ENCODE measurements at regions not wholly inside any gene's neighbourhood (a gene's known extent, or its start where the extent isn't known, plus 50 kb on each side); places are given as distances from the start of the nearest gene placed in this dataset.

DNA sequence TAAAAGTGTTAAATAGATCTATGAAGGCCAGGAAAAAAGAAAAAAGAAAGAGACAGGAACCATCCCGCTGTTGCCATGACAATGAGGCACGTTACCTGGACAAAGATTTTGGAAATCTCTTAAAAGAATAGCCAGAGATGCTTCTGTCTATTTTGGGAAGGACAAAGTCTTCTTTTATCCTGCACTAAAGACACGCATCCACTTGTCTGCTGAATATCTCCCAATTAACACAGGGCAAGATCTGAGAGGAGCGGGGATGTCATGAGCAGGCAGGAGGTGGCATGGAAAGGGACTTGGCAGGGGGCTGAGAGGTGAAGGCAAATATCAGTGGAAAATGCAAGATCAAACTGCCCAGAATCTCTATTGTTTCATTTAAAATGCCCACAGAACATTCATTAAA is 153.8 kb upstream of the BLID start:
- no peak overlapping the region for H3K56ac ChIP-seq (ENCODE audit: extremely low read depth, insufficient read depth, low read length)
- BruUV-seq (replicated peaks): no TSS peak
- no peak overlapping the region for H4K91ac ChIP-seq (ENCODE audit: insufficient read depth, low read depth, low read length)
- H3K23ac ChIP-seq (ENCODE audit: low read depth, low read length): no peak overlapping the region
- no peak for DNase-seq
- no peaks in the 10 kb centered on the region for H3K9me3 ChIP-seq (ENCODE audit: control insufficient read depth, insufficient read depth, low read length)
- H3K79me1 ChIP-seq (ENCODE audit: low read depth in 1 of 2, low read length in 2 of 2): no peaks in the 10 kb centered on the region
- no peak overlapping the region for H3K27ac ChIP-seq (ENCODE audit: insufficient read depth, low read length)
- H2BK120ac ChIP-seq (ENCODE audit: low read depth, low read length): no peak overlapping the region
- H4K5ac ChIP-seq (ENCODE audit: low read depth, low read length): no peak overlapping the region
- no peak overlapping the region for H4K8ac ChIP-seq (ENCODE audit: low read depth in 2 of 2, low read length in 2 of 2)
- no peaks in the 10 kb centered on the region for H3K27me3 ChIP-seq (ENCODE audit: control insufficient read depth, insufficient read depth, low read length)
- no peak overlapping the region for H3K9ac ChIP-seq (ENCODE audit: low read depth, low read length)
- WGBS, 2 experiments (ENCODE audit: extremely low coverage in 2 of 2, insufficient read length in 1 of 2): no CpG with 5 or more reads among the region's 4 CpGs
- H3K9me1 ChIP-seq (ENCODE audit: insufficient read depth, low read length): no peaks in the 10 kb centered on the region
- no peak overlapping the region for H3K4ac ChIP-seq (ENCODE audit: low read depth, low read length)
- no peak overlapping the region for H2BK15ac ChIP-seq (ENCODE audit: low read depth, low read length)
- TF ChIP-seq NFE2L2 (IDR thresholded peaks at IDR 0.05; ENCODE audit: low read depth, low read length): no peak
- no peak for TF ChIP-seq MAFK (IDR thresholded peaks at IDR 0.05; ENCODE audit: low read depth, low read length)
- TF ChIP-seq CEBPB (IDR thresholded peaks at IDR 0.05; ENCODE audit: low read depth, low read length): no peak
- no peak for TF ChIP-seq MXI1 (IDR thresholded peaks at IDR 0.05; ENCODE audit: borderline replicate concordance, low read depth, low read length)
- TF ChIP-seq CHD1 (IDR thresholded peaks at IDR 0.05; ENCODE audit: low read depth, low read length): no peak
- TF ChIP-seq FOS (IDR thresholded peaks at IDR 0.05; ENCODE audit: low read depth, low read length): no peak
- TF ChIP-seq, protein P1, sequence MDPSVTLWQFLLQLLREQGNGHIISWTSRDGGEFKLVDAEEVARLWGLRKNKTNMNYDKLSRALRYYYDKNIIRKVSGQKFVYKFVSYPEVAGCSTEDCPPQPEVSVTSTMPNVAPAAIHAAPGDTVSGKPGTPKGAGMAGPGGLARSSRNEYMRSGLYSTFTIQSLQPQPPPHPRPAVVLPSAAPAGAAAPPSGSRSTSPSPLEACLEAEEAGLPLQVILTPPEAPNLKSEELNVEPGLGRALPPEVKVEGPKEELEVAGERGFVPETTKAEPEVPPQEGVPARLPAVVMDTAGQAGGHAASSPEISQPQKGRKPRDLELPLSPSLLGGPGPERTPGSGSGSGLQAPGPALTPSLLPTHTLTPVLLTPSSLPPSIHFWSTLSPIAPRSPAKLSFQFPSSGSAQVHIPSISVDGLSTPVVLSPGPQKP (IDR thresholded peaks at IDR 0.05; ENCODE audit: borderline replicate concordance, low read depth, low read length): no peak
- no peak for TF ChIP-seq USF2 (IDR thresholded peaks at IDR 0.05; ENCODE audit: low read depth, low read length)
- TF ChIP-seq CTCF (conservative IDR thresholded peaks at IDR 0.05; ENCODE audit: low read depth, low read length): no peak
- no peak for TF ChIP-seq BHLHE40 (IDR thresholded peaks at IDR 0.05; ENCODE audit: low read depth, low read length)
- TF ChIP-seq SMC3 (IDR thresholded peaks at IDR 0.05; ENCODE audit: low read depth, low read length): no peak
- TF ChIP-seq RFX5 (IDR thresholded peaks at IDR 0.05; ENCODE audit: low read depth, low read length): no peak
- no peak for TF ChIP-seq RCOR1 (IDR thresholded peaks at IDR 0.05; ENCODE audit: insufficient replicate concordance, low read length)
- no peak for TF ChIP-seq POLR2A (IDR thresholded peaks at IDR 0.05; ENCODE audit: low read depth, low read length)
- no peak for TF ChIP-seq MAZ (IDR thresholded peaks at IDR 0.05; ENCODE audit: borderline replicate concordance, low read depth, low read length)
- H2BK5ac ChIP-seq (ENCODE audit: low read depth, low read length, poor library complexity, severe bottlenecking): no peak overlapping the region
- POLR2A ChIA-PET (ENCODE audit: unreplicated experiment): no interaction called here
- no peak for ATAC-seq (ENCODE audit: low read depth)
- H3K14ac ChIP-seq (replicated peaks; ENCODE audit: low read depth, low read length): no peak overlapping the region
- peaks cover 4% of the 10 kb centered on the region; the same call in 1 of the 2 replicates for H3K4me1 ChIP-seq (ENCODE audit: control insufficient read depth, insufficient read depth, low read length)
- H4K20me1 ChIP-seq (ENCODE audit: insufficient read depth, low read length): no peaks in the 10 kb centered on the region
- no peak overlapping the region for H3K4me2 ChIP-seq (ENCODE audit: low read depth, low read length)
- dilution Hi-C loops (cut with HindIII; ENCODE audit: low sequenced_read_pairs, unreplicated experiment) (no loop called here), intact Hi-C loops (cut with micrococcal nuclease) (loop anchor here (5.0 kb wide), 1 partner anchor 42 kb away; no protein-coding TSS in a partner anchor), in situ Hi-C loops (cut with MboI; ENCODE audit: low sequenced_read_pairs) (no loop called here)
- no peak overlapping the region for H2AFZ ChIP-seq (replicated peaks; ENCODE audit: low read length, poor library complexity)
- no peak overlapping the region for H2BK20ac ChIP-seq (ENCODE audit: low read depth, low read length)
- no peak overlapping the region for H3K18ac ChIP-seq (ENCODE audit: low read depth, low read length)
- no peak overlapping the region for H2AK5ac ChIP-seq (ENCODE audit: low read depth, low read length)
- CTCF ChIA-PET: interaction anchor here (1.0 kb wide), 1 partner anchor 20 kb away, joined by 3 read pairs; no protein-coding TSS in a partner anchor
- no peak overlapping the region for H2AK9ac ChIP-seq (replicated peaks; ENCODE audit: low read depth, low read length, poor library complexity)
- H3K36me3 ChIP-seq (ENCODE audit: control insufficient read depth, insufficient read depth, low read length): peaks cover 26% of the 10 kb centered on the region
- no peak overlapping the region for H3K4me3 ChIP-seq (ENCODE audit: insufficient read depth, low read depth, low read length)
